ENCODE measurements at regions not wholly inside any gene's neighbourhood (a gene's known extent, or its start where the extent isn't known, plus 50 kb on each side); places are given as distances from the start of the nearest gene placed in this dataset.

GRCh38 chr3:44041726-44042125 lies 200.0 kb upstream of the TOPAZ1 start:
- intact Hi-C loops (cut with micrococcal nuclease; ENCODE audit: unreplicated experiment) (no loop called here), in situ Hi-C loops (cut with HindIII; ENCODE audit: low pct_unique_long_range_greater_than_20kb, low sequenced_read_pairs) (no loop called here)
- POLR2A ChIA-PET, result no interaction called here

GRCh38 chr3:44042772-44043171 lies 198.9 kb upstream of the TOPAZ1 start:
- intact Hi-C loops (cut with micrococcal nuclease; ENCODE audit: unreplicated experiment) (no loop called here), in situ Hi-C loops (cut with HindIII; ENCODE audit: low pct_unique_long_range_greater_than_20kb, low sequenced_read_pairs) (no loop called here)
- Histone ChIP-seq H3K27me3 (ENCODE audit: control insufficient read depth, insufficient read depth, low read length) (no peaks in the 10 kb centered on the region; the same call in 1 of the 2 replicates), H3K4me3 (ENCODE audit: low read depth in 2 of 2, low read length in 2 of 2) (no peak overlapping the region), H3K36me3 (ENCODE audit: control insufficient read depth, insufficient read depth, low read length) (no peaks in the 10 kb centered on the region), H3K27ac (ENCODE audit: low read length) (no peak overlapping the region), H3K9me3 (ENCODE audit: control insufficient read depth, insufficient read depth, low read depth, low read length) (no peaks in the 10 kb centered on the region), H3K4me1 (ENCODE audit: control insufficient read depth, insufficient read depth, low read length) (no peaks in the 10 kb centered on the region)
- BruUV-seq (replicated peaks), result no TSS peak
- ChIA-PET CTCF (no interaction called here), POLR2A (no interaction called here)
- DNase-seq (ENCODE audit: low read depth, low spot score) (no peak), ATAC-seq (no peak)
- TF ChIP-seq POLR2AphosphoS5 (IDR thresholded peaks at IDR 0.05; ENCODE audit: low read depth, low read length) (no peak), TCF7L2 (IDR thresholded peaks at IDR 0.05; ENCODE audit: low read depth, low read length) (no peak), CTCF (IDR thresholded peaks at IDR 0.05) (no peak), SIN3A (IDR thresholded peaks at IDR 0.05; ENCODE audit: borderline replicate concordance, insufficient read depth, low read depth, low read length) (no peak), REST (IDR thresholded peaks at IDR 0.05; ENCODE audit: insufficient read depth in 1 of 2, low read depth in 2 of 2, low read length in 1 of 2) (no peak)

More at GRCh38 chr3:44041726-44042125, 200.0 kb upstream of the TOPAZ1 start:
- Histone ChIP-seq H3K4me3 (ENCODE audit: low read depth in 2 of 2, low read length in 2 of 2) (no peak overlapping the region), H3K27me3 (ENCODE audit: control insufficient read depth, insufficient read depth, low read length) (no peaks in the 10 kb centered on the region; the same call in 1 of the 2 replicates), H3K27ac (ENCODE audit: low read length) (no peak overlapping the region), H3K9me3 (ENCODE audit: control insufficient read depth, insufficient read depth, low read depth, low read length) (no peaks in the 10 kb centered on the region), H3K36me3 (ENCODE audit: control insufficient read depth, insufficient read depth, low read length) (no peaks in the 10 kb centered on the region), H3K4me1 (ENCODE audit: control insufficient read depth, insufficient read depth, low read length) (no peaks in the 10 kb centered on the region)
- CTCF ChIA-PET, result no interaction called here
- ATAC-seq (no peak), DNase-seq (ENCODE audit: low read depth, low spot score) (no peak)
- no peak for TF ChIP-seq POLR2AphosphoS5 (IDR thresholded peaks at IDR 0.05; ENCODE audit: low read depth, low read length)
- no peak for TF ChIP-seq TCF7L2 (IDR thresholded peaks at IDR 0.05; ENCODE audit: low read depth, low read length)
- TF ChIP-seq SIN3A (IDR thresholded peaks at IDR 0.05; ENCODE audit: borderline replicate concordance, insufficient read depth, low read depth, low read length), result no peak
- TF ChIP-seq CTCF (IDR thresholded peaks at IDR 0.05), result no peak
- no peak for TF ChIP-seq REST (IDR thresholded peaks at IDR 0.05; ENCODE audit: insufficient read depth in 1 of 2, low read depth in 2 of 2, low read length in 1 of 2)
- BruUV-seq (replicated peaks), result no TSS peak

Data from Panc1 (cell line).